ENCODE measurements at regions not wholly inside any gene's neighbourhood (a gene's known extent, or its start where the extent isn't known, plus 50 kb on each side); places are given as distances from the start of the nearest gene placed in this dataset.
A peak's percentile ranks its signal among the peaks of the same experiment; 100 is the strongest.
"Not testable (repeated sequence)": the region's sequence is repeated elsewhere in the genome, so short reads cannot be mapped to it uniquely, and the experiment has no call there.

GRCh38 chrX:109880629-109881028, 122.3 kb upstream of the TMEM164 start:
- no peak for DNase-seq

GRCh38 chrX:109886122-109886761, 116.7 kb upstream of the TMEM164 start:
- DNase-seq: no peak

GRCh38 chrX:109889289-109890006, 113.5 kb upstream of the TMEM164 start:
- DNase-seq: no peak

- no peak for DNase-seq
These were observed 112.6 kb upstream of the TMEM164 start for GRCh38 chrX:109890300-109890699.

GRCh38 chrX:109890910-109891502, 111.9 kb upstream of the TMEM164 start:
- peak; percentile 24 for DNase-seq

- not testable (repeated sequence) for DNase-seq
These were observed 106.9 kb upstream of the TMEM164 start for GRCh38 chrX:109896024-109896423.

- DNase-seq: no peak
These were observed 100.2 kb upstream of the TMEM164 start for GRCh38 chrX:109902665-109903064.

- DNase-seq: no peak
These were observed 91.9 kb upstream of the TMEM164 start for GRCh38 chrX:109911046-109911445.

GRCh38 chrX:109912993-109913392, 89.9 kb upstream of the TMEM164 start:
- not testable (repeated sequence) for DNase-seq

- no peak for DNase-seq
These were observed 88.6 kb upstream of the TMEM164 start for GRCh38 chrX:109914114-109914849.

- DNase-seq: no peak
These were observed 84.2 kb upstream of the TMEM164 start for GRCh38 chrX:109918753-109919152.

- DNase-seq: no peak
These were observed 82.6 kb upstream of the TMEM164 start for GRCh38 chrX:109920325-109920724.

- no peak for DNase-seq
These were observed 82.0 kb upstream of the TMEM164 start for GRCh38 chrX:109920868-109921267.

- DNase-seq: no peak
These were observed 80.7 kb upstream of the TMEM164 start for GRCh38 chrX:109922190-109922589.

- DNase-seq: not testable (repeated sequence)
These were observed 77.9 kb upstream of the TMEM164 start for GRCh38 chrX:109925003-109925402.

GRCh38 chrX:109925656-109926055, 77.3 kb upstream of the TMEM164 start:
- DNase-seq: no peak

GRCh38 chrX:109926118-109926517, 76.8 kb upstream of the TMEM164 start:
- no peak for DNase-seq

- no peak for DNase-seq
These were observed 75.9 kb upstream of the TMEM164 start for GRCh38 chrX:109926743-109927662.

- DNase-seq: no peak
These were observed 75.1 kb upstream of the TMEM164 start for GRCh38 chrX:109927663-109928273.

GRCh38 chrX:109928596-109929335, 74.1 kb upstream of the TMEM164 start:
- DNase-seq: no peak

GRCh38 chrX:109931677-109932076, 71.2 kb upstream of the TMEM164 start:
- no peak for DNase-seq
